IMR-90 (cell line): ENCODE measurements at regions not wholly inside any gene's neighbourhood (a gene's known extent, or its start where the extent isn't known, plus 50 kb on each side); places are given as distances from the start of the nearest gene placed in this dataset.

ENCODE experiments used
- ATAC-seq: fragments of 200-7000 bp; cut with Tn5 transposase; 2 replicates; pipeline ENCODE4 v1.9.1; 2020; ENCODE audit warnings: low read depth, mild to moderate bottlenecking, moderate library complexity
- BruUV-seq: library from RNA; stranded (reverse); fragments of 400-500 nt; replicated peaks from 2 replicates; lab custom pipeline; 2021; lab: Mats Ljungman, UMichigan
- CTCF ChIA-PET: fragments of 300-600 bp; formaldehyde crosslinking; extraction: SDS; loops from one replicate; lab custom pipeline; 2021; ENCODE audit warnings: antibody characterized with exemption; lab: Yijun Ruan, JAX
- POLR2A ChIA-PET: fragments of 300-600 bp; sonication (Branson Sonifier 250); formaldehyde crosslinking; loops from one replicate; lab custom pipeline; 2022; ENCODE audit warnings: antibody characterized with exemption; ENCODE audit not compliant: unreplicated experiment; lab: Charles Lee
- DNase-seq: peaks from one replicate; pipeline ENCODE4 v3.0.0; 2013
- H2AFZ ChIP-seq: replicated peaks from 2 replicates; pipeline ENCODE3; 2013; ENCODE audit warnings: low read length, mild to moderate bottlenecking; ENCODE audit not compliant: poor library complexity
- H2AK5ac ChIP-seq: 2 replicates; pipeline ENCODE4 v1.6.1; 2013; ENCODE audit warnings: low read depth, low read length, inconsistent platforms
- H2AK9ac ChIP-seq: replicated peaks from 2 replicates; pipeline ENCODE3; 2013; ENCODE audit warnings: mild to moderate bottlenecking, low read depth, low read length, moderate library complexity; ENCODE audit not compliant: poor library complexity
- H2BK120ac ChIP-seq: 2 replicates; pipeline ENCODE4 v1.6.1; 2013; ENCODE audit warnings: low read depth, low read length, inconsistent platforms
- H2BK15ac ChIP-seq: 3 replicates; pipeline ENCODE4 v1.6.1; 2013; ENCODE audit warnings: low read depth, low read length, inconsistent platforms
- H2BK20ac ChIP-seq: 2 replicates; pipeline ENCODE4 v1.6.1; 2013; ENCODE audit warnings: low read depth, mild to moderate bottlenecking, inconsistent platforms, low read length, moderate library complexity
- H2BK5ac ChIP-seq: 2 replicates; pipeline ENCODE4 v1.6.1; 2013; ENCODE audit warnings: mild to moderate bottlenecking, low read depth, low read length, inconsistent platforms; ENCODE audit not compliant: poor library complexity, severe bottlenecking
- H3K14ac ChIP-seq: replicated peaks from 2 replicates; pipeline ENCODE4 v1.6.1; 2013; ENCODE audit warnings: low read depth, low read length, inconsistent platforms
- H3K18ac ChIP-seq: 2 replicates; pipeline ENCODE4 v1.6.1; 2013; ENCODE audit warnings: low read depth, low read length, control low read depth
- H3K23ac ChIP-seq: 2 replicates; pipeline ENCODE4 v1.6.1; 2013; ENCODE audit warnings: low read depth, low read length, inconsistent platforms
- H3K27ac ChIP-seq: 2 replicates; pipeline ENCODE4 v1.5.1; 2013; ENCODE audit warnings: mild to moderate bottlenecking, control low read depth, low read length; ENCODE audit not compliant: insufficient read depth
- H3K27me3 ChIP-seq: 2 replicates; pipeline ENCODE4 v1.6.1; 2013; ENCODE audit warnings: low read length; ENCODE audit not compliant: control insufficient read depth, insufficient read depth
- H3K36me3 ChIP-seq: 2 replicates; pipeline ENCODE4 v1.6.1; 2013; ENCODE audit warnings: low read length, mixed read lengths; ENCODE audit not compliant: control insufficient read depth, insufficient read depth
- H3K4ac ChIP-seq: 2 replicates; pipeline ENCODE4 v1.6.1; 2013; ENCODE audit warnings: low read depth, low read length, inconsistent platforms
- H3K4me1 ChIP-seq: 2 replicates; pipeline ENCODE4 v1.6.1; 2013; ENCODE audit warnings: low read length, mixed read lengths; ENCODE audit not compliant: control insufficient read depth, insufficient read depth
- H3K4me2 ChIP-seq: 2 replicates; pipeline ENCODE4 v1.6.1; 2013; ENCODE audit warnings: low read depth, mild to moderate bottlenecking, control low read depth, low read length, moderate library complexity
- H3K4me3 ChIP-seq: 2 replicates; pipeline ENCODE4 v1.5.1; 2013; ENCODE audit warnings: low read depth, mild to moderate bottlenecking, control low read depth, low read length, moderate library complexity; ENCODE audit not compliant: insufficient read depth
- H3K56ac ChIP-seq: 2 replicates; pipeline ENCODE4 v1.6.1; 2013; ENCODE audit warnings: low read length, inconsistent platforms; ENCODE audit not compliant: insufficient read depth; ENCODE audit errors: extremely low read depth
- H3K79me1 ChIP-seq, 2 experiments: 2 replicates each; pipeline ENCODE4 v1.6.1; 2013; ENCODE audit warnings: low read length in 2 of 2, inconsistent platforms in 1 of 2, low read depth in 1 of 2
- H3K9ac ChIP-seq: 2 replicates; pipeline ENCODE4 v1.6.1; 2013; ENCODE audit warnings: low read depth, low read length, control low read depth
- H3K9me1 ChIP-seq: 2 replicates; pipeline ENCODE4 v1.6.1; 2013; ENCODE audit warnings: low read length, inconsistent platforms; ENCODE audit not compliant: insufficient read depth
- H3K9me3 ChIP-seq: 2 replicates; pipeline ENCODE4 v1.6.1; 2013; ENCODE audit warnings: low read length; ENCODE audit not compliant: control insufficient read depth, insufficient read depth
- H4K20me1 ChIP-seq: 2 replicates; pipeline ENCODE4 v1.6.1; 2013; ENCODE audit warnings: low read length, inconsistent platforms; ENCODE audit not compliant: insufficient read depth
- H4K5ac ChIP-seq: 2 replicates; pipeline ENCODE4 v1.6.1; 2013; ENCODE audit warnings: mild to moderate bottlenecking, low read depth, low read length, control low read depth
- H4K8ac ChIP-seq, 2 experiments: 2 replicates each; pipeline ENCODE4 v1.6.1; 2013; ENCODE audit warnings: low read depth in 2 of 2, low read length in 2 of 2, control low read depth in 1 of 2, inconsistent platforms in 1 of 2
- H4K91ac ChIP-seq: 2 replicates; pipeline ENCODE4 v1.6.1; 2013; ENCODE audit warnings: low read depth, low read length, inconsistent platforms; ENCODE audit not compliant: insufficient read depth
- BHLHE40 ChIP-seq: fragments of 150-350 bp; IDR thresholded peaks from 2 replicates; pipeline ENCODE4 v1.6.1; 2016; ENCODE audit warnings: mild to moderate bottlenecking, low read depth, low read length
- CHD1 ChIP-seq: IDR thresholded peaks from 2 replicates; pipeline ENCODE4 v1.6.1; 2012; ENCODE audit warnings: low read depth, low read length, improper control_type of control experiment
- FOS ChIP-seq: fragments of 150-350 bp; IDR thresholded peaks from 2 replicates; pipeline ENCODE4 v1.6.1; 2016; ENCODE audit warnings: low read depth, low read length
- MAFK ChIP-seq: IDR thresholded peaks from 2 replicates; pipeline ENCODE4 v1.6.1; 2012; ENCODE audit warnings: low read depth, low read length, improper control_type of control experiment
- NFE2L2 ChIP-seq: fragments of 150-350 bp; IDR thresholded peaks from 2 replicates; pipeline ENCODE4 v1.6.1; 2016; ENCODE audit warnings: low read depth, mild to moderate bottlenecking, low read length
- POLR2A ChIP-seq: IDR thresholded peaks from 2 replicates; pipeline ENCODE4 v1.6.1; 2012; ENCODE audit warnings: mild to moderate bottlenecking, low read depth, low read length
- RAD21 ChIP-seq: IDR thresholded peaks from 2 replicates; pipeline ENCODE4 v1.6.1; 2012; ENCODE audit warnings: low read length, improper control_type of control experiment
- RCOR1 ChIP-seq: IDR thresholded peaks from 2 replicates; pipeline ENCODE4 v1.6.1; 2012; ENCODE audit warnings: mild to moderate bottlenecking, low read length, improper control_type of control experiment; ENCODE audit not compliant: insufficient replicate concordance
- RFX5 ChIP-seq: IDR thresholded peaks from 2 replicates; pipeline ENCODE4 v1.8.0; 2012; ENCODE audit warnings: low read depth, mild to moderate bottlenecking, low read length, moderate library complexity
- SMC3 ChIP-seq: fragments of 150-350 bp; IDR thresholded peaks from 2 replicates; pipeline ENCODE4 v1.6.1; 2016; ENCODE audit warnings: low read depth, mild to moderate bottlenecking, antibody characterized with exemption, low read length, moderate library complexity
- USF2 ChIP-seq: fragments of 150-350 bp; IDR thresholded peaks from 2 replicates; pipeline ENCODE4 v1.6.1; 2017; ENCODE audit warnings: mild to moderate bottlenecking, antibody characterized with exemption, low read length, low read depth
- WGBS, 2 experiments: methylation state at CpG; one replicate each; pipeline versions ENCODE4 v1.1.5 to v1.1.7; 2013; ENCODE audit warnings: missing lambda C conversion rate in 2 of 2; ENCODE audit not compliant: insufficient read length in 1 of 2; ENCODE audit errors: extremely low coverage in 2 of 2; 5-methylcytosine and 5-hydroxymethylcytosine counted together
- dilution Hi-C: fragments of 300-500 bp; cut with HindIII; formaldehyde crosslinking; loops from one replicate; pipeline ENCODE4 v1.14.3; 2018; ENCODE audit warnings: low sequenced_read_pairs; ENCODE audit not compliant: unreplicated experiment
- in situ Hi-C: fragments of 300-500 bp; cut with MboI; formaldehyde crosslinking; loops from 3 replicates; pipeline ENCODE4 v1.14.3; 2019; ENCODE audit warnings: low sequenced_read_pairs, inconsistent platforms, mixed read lengths
- intact Hi-C: fragments of 100-400 bp; cut with micrococcal nuclease; formaldehyde crosslinking; loops from 2 replicates; pipeline ENCODE4 v1.10.0; 2022
- TF ChIP-seq, protein P1 (sequence below): conservative IDR thresholded peaks from 2 replicates; pipeline ENCODE4 v1.5.1; 2012; ENCODE audit warnings: mild to moderate bottlenecking, low read depth, low read length, improper control_type of control experiment

GRCh38 chr9:80586786-80587330, 1015.1 kb downstream of the TLE4 start:
- no peaks in the 10 kb centered on the region; the same call in 1 of the 2 replicates for H3K9me1 ChIP-seq
- no peak overlapping the region for H3K4me2 ChIP-seq
- BruUV-seq, result no TSS peak
- no peak overlapping the region for H3K56ac ChIP-seq
- H2AK5ac ChIP-seq, result no peak overlapping the region
- H2BK15ac ChIP-seq, result no peak overlapping the region
- H3K4me1 ChIP-seq, result no peaks in the 10 kb centered on the region
- H3K36me3 ChIP-seq, result no peaks in the 10 kb centered on the region
- WGBS, 2 experiments, result 80% methylated on average over 1 of the region's 1 CpG; no CpG with 5 or more reads in 1 of the 2 experiments
- H3K9ac ChIP-seq, result no peak overlapping the region
- no peak overlapping the region for H3K14ac ChIP-seq
- H4K20me1 ChIP-seq, result no peaks in the 10 kb centered on the region
- no peaks in the 10 kb centered on the region for H3K9me3 ChIP-seq
- no peak overlapping the region for H3K23ac ChIP-seq
- in situ Hi-C loops (no loop called here), dilution Hi-C loops (no loop called here), intact Hi-C loops (no loop called here)
- H2AK9ac ChIP-seq, result no peak overlapping the region
- no peak overlapping the region for H4K8ac ChIP-seq
- no peak overlapping the region for H2AFZ ChIP-seq
- DNase-seq (no peak), ATAC-seq (no peak)
- H2BK120ac ChIP-seq, result no peak overlapping the region
- CTCF ChIA-PET, result no interaction called here
- H4K5ac ChIP-seq, result no peak overlapping the region
- H4K91ac ChIP-seq, result no peak overlapping the region
- no peak overlapping the region for H3K4ac ChIP-seq
- no peak overlapping the region for H3K18ac ChIP-seq
- no peak overlapping the region for H2BK20ac ChIP-seq
- H2BK5ac ChIP-seq, result no peak overlapping the region
- TF ChIP-seq POLR2A, result no peak
- TF ChIP-seq, protein P1, sequence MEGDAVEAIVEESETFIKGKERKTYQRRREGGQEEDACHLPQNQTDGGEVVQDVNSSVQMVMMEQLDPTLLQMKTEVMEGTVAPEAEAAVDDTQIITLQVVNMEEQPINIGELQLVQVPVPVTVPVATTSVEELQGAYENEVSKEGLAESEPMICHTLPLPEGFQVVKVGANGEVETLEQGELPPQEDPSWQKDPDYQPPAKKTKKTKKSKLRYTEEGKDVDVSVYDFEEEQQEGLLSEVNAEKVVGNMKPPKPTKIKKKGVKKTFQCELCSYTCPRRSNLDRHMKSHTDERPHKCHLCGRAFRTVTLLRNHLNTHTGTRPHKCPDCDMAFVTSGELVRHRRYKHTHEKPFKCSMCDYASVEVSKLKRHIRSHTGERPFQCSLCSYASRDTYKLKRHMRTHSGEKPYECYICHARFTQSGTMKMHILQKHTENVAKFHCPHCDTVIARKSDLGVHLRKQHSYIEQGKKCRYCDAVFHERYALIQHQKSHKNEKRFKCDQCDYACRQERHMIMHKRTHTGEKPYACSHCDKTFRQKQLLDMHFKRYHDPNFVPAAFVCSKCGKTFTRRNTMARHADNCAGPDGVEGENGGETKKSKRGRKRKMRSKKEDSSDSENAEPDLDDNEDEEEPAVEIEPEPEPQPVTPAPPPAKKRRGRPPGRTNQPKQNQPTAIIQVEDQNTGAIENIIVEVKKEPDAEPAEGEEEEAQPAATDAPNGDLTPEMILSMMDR, result no peak
- no peak for TF ChIP-seq RAD21
- no peak for TF ChIP-seq RFX5
- TF ChIP-seq BHLHE40, result no peak
- no peak for TF ChIP-seq USF2
- no peak for TF ChIP-seq FOS
- no peak for TF ChIP-seq MAFK
- TF ChIP-seq SMC3, result no peak
- no peak for TF ChIP-seq CHD1
- TF ChIP-seq NFE2L2, result no peak
- TF ChIP-seq RCOR1, result no peak
- POLR2A ChIA-PET, result no interaction called here
- H3K79me1 ChIP-seq, result no peaks in the 10 kb centered on the region
- H3K4me3 ChIP-seq, result no peak overlapping the region
- H3K27ac ChIP-seq, result no peak overlapping the region
- H3K27me3 ChIP-seq, result no peaks in the 10 kb centered on the region
